ENCODE measurements at regions not wholly inside any gene's neighbourhood (a gene's known extent, or its start where the extent isn't known, plus 50 kb on each side); places are given as distances from the start of the nearest gene placed in this dataset.

- Mint-ChIP-seq H3K36me3 (no peaks in the 10 kb centered on the region), H3K4me1 (no peaks in the 10 kb centered on the region), H3K27ac (no peak overlapping the region), H3K4me3 (no peak overlapping the region), H3K9me3 (no peaks in the 10 kb centered on the region), H3K27me3 (ENCODE audit: low read depth) (no peaks in the 10 kb centered on the region)
- CTCF ChIA-PET = no interaction called here
- no peak for TF ChIP-seq FOXJ3 (CRISPR knock-in tag; IDR thresholded peaks at IDR 0.05; ENCODE audit: borderline replicate concordance)
- TF ChIP-seq NFYB (CRISPR knock-in tag; conservative IDR thresholded peaks at IDR 0.05; ENCODE audit: low read depth) = no peak
- no peak for TF ChIP-seq NR3C1 (CRISPR knock-in tag; conservative IDR thresholded peaks at IDR 0.05; ENCODE audit: low read depth)
- TF ChIP-seq ATF1 (CRISPR knock-in tag; IDR thresholded peaks at IDR 0.05) = no peak
- no peak for TF ChIP-seq ESRRA (CRISPR knock-in tag; IDR thresholded peaks at IDR 0.05; ENCODE audit: borderline replicate concordance)
- TF ChIP-seq ZNF671 (CRISPR knock-in tag; IDR thresholded peaks at IDR 0.05) = no peak
- TF ChIP-seq, protein P1, sequence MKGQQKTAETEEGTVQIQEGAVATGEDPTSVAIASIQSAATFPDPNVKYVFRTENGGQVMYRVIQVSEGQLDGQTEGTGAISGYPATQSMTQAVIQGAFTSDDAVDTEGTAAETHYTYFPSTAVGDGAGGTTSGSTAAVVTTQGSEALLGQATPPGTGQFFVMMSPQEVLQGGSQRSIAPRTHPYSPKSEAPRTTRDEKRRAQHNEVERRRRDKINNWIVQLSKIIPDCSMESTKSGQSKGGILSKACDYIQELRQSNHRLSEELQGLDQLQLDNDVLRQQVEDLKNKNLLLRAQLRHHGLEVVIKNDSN (CRISPR knock-in tag; IDR thresholded peaks at IDR 0.05) = no peak
- no peak for TF ChIP-seq SOX15 (CRISPR knock-in tag; IDR thresholded peaks at IDR 0.05)
- no peak for TF ChIP-seq STAT6 (CRISPR knock-in tag; conservative IDR thresholded peaks at IDR 0.05; ENCODE audit: low read depth)
- no peak for TF ChIP-seq NR2C2 (CRISPR knock-in tag; IDR thresholded peaks at IDR 0.05)
- TF ChIP-seq JUN (CRISPR knock-in tag; IDR thresholded peaks at IDR 0.05) = no peak
- no peak for TF ChIP-seq RELA (CRISPR knock-in tag; IDR thresholded peaks at IDR 0.05; ENCODE audit: borderline replicate concordance)
- no peak for TF ChIP-seq MXD4 (CRISPR knock-in tag; IDR thresholded peaks at IDR 0.05; ENCODE audit: borderline replicate concordance)
- no peak for TF ChIP-seq MYBL2 (CRISPR knock-in tag; IDR thresholded peaks at IDR 0.05)
- no peak for TF ChIP-seq RORB (CRISPR knock-in tag; IDR thresholded peaks at IDR 0.05)
- no peak for TF ChIP-seq TP53 (CRISPR knock-in tag; IDR thresholded peaks at IDR 0.05)
- TF ChIP-seq KAT7 (CRISPR knock-in tag; IDR thresholded peaks at IDR 0.05; ENCODE audit: borderline replicate concordance) = no peak
- TF ChIP-seq, protein P2, sequence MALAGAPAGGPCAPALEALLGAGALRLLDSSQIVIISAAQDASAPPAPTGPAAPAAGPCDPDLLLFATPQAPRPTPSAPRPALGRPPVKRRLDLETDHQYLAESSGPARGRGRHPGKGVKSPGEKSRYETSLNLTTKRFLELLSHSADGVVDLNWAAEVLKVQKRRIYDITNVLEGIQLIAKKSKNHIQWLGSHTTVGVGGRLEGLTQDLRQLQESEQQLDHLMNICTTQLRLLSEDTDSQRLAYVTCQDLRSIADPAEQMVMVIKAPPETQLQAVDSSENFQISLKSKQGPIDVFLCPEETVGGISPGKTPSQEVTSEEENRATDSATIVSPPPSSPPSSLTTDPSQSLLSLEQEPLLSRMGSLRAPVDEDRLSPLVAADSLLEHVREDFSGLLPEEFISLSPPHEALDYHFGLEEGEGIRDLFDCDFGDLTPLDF (CRISPR knock-in tag; IDR thresholded peaks at IDR 0.05) = no peak
- no peak for TF ChIP-seq ATF6 (CRISPR knock-in tag; IDR thresholded peaks at IDR 0.05)
- POLR2A ChIA-PET = no interaction called here
- ATAC-seq (no peak), DNase-seq (ENCODE audit: low spot score) (no peak)
Observed at GRCh38 chr1:173388352-173388751, 88.8 kb upstream of the PRDX6 start.

DNA sequence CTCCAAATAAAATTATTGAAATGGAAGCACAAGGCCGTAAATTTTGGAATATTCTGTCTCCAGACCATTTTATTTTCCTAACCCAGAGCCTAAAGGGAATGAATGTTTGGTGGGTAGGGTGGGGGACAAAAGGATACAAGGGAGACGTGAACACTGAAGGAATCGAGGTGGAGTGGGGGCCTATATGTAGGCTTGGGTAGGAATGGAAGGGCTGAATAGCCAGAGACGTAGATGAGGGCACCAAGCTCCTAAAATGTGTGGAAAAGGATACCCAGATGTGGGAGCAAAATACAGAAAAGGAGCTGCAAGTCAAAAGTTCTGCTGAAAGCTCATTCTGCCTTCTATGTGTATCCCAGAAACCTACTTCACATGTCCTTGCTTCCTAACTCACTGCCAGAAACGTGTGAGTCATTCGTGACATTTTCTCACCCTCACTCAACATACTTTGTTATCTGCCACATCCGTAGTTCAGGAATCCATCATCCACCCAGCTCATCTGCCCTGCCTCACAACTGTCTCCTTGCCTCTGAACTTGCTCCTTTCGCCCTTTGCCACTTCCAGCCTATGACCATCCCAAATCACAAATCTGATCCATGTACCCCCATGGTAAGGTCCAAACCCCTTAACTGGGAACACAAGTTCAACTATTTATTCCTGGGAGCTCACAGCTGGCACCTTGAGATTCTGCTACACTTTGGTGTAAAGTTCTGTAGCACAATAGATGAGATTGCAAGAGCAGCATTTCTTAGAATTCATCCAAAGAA is 84.1 kb upstream of the PRDX6 start:
- H3K4me1 Mint-ChIP-seq = 0 out of 2 replicates have a peak, but pooled peaks cover 5% of the 10 kb centered on the region
- H3K36me3 Mint-ChIP-seq = peaks cover 6% of the 10 kb centered on the region
- ATAC-seq (no peak), DNase-seq (ENCODE audit: low spot score) (no peak)
- ChIA-PET CTCF (no interaction called here), POLR2A (no interaction called here)
- H3K4me3 Mint-ChIP-seq = no peak overlapping the region
- peaks cover 7% of the 10 kb centered on the region for H3K9me3 Mint-ChIP-seq
- H3K27me3 Mint-ChIP-seq (ENCODE audit: low read depth) = no peaks in the 10 kb centered on the region
- H3K27ac Mint-ChIP-seq = no peak overlapping the region
- TF ChIP-seq JUN (CRISPR knock-in tag; IDR thresholded peaks at IDR 0.05) = no peak
- no peak for TF ChIP-seq HMGA2 (CRISPR knock-in tag; IDR thresholded peaks at IDR 0.05)
- no peak for TF ChIP-seq SP1 (CRISPR knock-in tag; conservative IDR thresholded peaks at IDR 0.05)
- TF ChIP-seq NFYB (CRISPR knock-in tag; conservative IDR thresholded peaks at IDR 0.05; ENCODE audit: low read depth) = no peak
- TF ChIP-seq TCF7 (CRISPR knock-in tag; IDR thresholded peaks at IDR 0.05; ENCODE audit: low read depth) = no peak
- TF ChIP-seq FOXP4 (CRISPR knock-in tag; IDR thresholded peaks at IDR 0.05) = no peak
- no peak for TF ChIP-seq ZBTB21 (CRISPR knock-in tag; IDR thresholded peaks at IDR 0.05; ENCODE audit: borderline replicate concordance)
- TF ChIP-seq PREB (CRISPR knock-in tag; IDR thresholded peaks at IDR 0.05; ENCODE audit: borderline replicate concordance) = no peak
- no peak for TF ChIP-seq RELA (CRISPR knock-in tag; IDR thresholded peaks at IDR 0.05; ENCODE audit: borderline replicate concordance)

Measured in WTC11 (cell line).